ENCODE measurements at regions not wholly inside any gene's neighbourhood (a gene's known extent, or its start where the extent isn't known, plus 50 kb on each side); places are given as distances from the start of the nearest gene placed in this dataset.

GRCh38 chr14:71289536-71289935, 382.3 kb downstream of the PCNX1 start:
- no peaks in the 10 kb centered on the region for H3F3A ChIP-seq (ENCODE audit: insufficient read depth, low read length, poor library complexity, severe bottlenecking)
- H3K9me3 ChIP-seq (ENCODE audit: low read length) = no peaks in the 10 kb centered on the region
- no peaks in the 10 kb centered on the region for H4K20me1 ChIP-seq (ENCODE audit: insufficient read depth)
- H3K79me2 ChIP-seq (replicated peaks; ENCODE audit: insufficient read depth, low read length) = no peaks in the 10 kb centered on the region
- H3K27me3 ChIP-seq (ENCODE audit: insufficient read depth, low read depth, low read length) = no peaks in the 10 kb centered on the region
- no peaks in the 10 kb centered on the region for H3K9me2 ChIP-seq (ENCODE audit: insufficient read depth, low read length)
- no peak for TF ChIP-seq SMC3 (conservative IDR thresholded peaks at IDR 0.05; ENCODE audit: poor library complexity)
- no peak for TF ChIP-seq RAD21 (conservative IDR thresholded peaks at IDR 0.05)
- no peak for TF ChIP-seq TAF1 (IDR thresholded peaks at IDR 0.05; ENCODE audit: low read depth)
- TF ChIP-seq EP300 (conservative IDR thresholded peaks at IDR 0.05; ENCODE audit: poor library complexity, severe bottlenecking) = no peak
- TF ChIP-seq, protein P1, sequence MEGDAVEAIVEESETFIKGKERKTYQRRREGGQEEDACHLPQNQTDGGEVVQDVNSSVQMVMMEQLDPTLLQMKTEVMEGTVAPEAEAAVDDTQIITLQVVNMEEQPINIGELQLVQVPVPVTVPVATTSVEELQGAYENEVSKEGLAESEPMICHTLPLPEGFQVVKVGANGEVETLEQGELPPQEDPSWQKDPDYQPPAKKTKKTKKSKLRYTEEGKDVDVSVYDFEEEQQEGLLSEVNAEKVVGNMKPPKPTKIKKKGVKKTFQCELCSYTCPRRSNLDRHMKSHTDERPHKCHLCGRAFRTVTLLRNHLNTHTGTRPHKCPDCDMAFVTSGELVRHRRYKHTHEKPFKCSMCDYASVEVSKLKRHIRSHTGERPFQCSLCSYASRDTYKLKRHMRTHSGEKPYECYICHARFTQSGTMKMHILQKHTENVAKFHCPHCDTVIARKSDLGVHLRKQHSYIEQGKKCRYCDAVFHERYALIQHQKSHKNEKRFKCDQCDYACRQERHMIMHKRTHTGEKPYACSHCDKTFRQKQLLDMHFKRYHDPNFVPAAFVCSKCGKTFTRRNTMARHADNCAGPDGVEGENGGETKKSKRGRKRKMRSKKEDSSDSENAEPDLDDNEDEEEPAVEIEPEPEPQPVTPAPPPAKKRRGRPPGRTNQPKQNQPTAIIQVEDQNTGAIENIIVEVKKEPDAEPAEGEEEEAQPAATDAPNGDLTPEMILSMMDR (IDR thresholded peaks at IDR 0.05; ENCODE audit: poor library complexity, severe bottlenecking) = no peak
- no peak for TF ChIP-seq EZH2 (IDR thresholded peaks at IDR 0.05; ENCODE audit: borderline replicate concordance, insufficient read depth, low read length, poor library complexity, severe bottlenecking)
- TF ChIP-seq, protein P2, sequence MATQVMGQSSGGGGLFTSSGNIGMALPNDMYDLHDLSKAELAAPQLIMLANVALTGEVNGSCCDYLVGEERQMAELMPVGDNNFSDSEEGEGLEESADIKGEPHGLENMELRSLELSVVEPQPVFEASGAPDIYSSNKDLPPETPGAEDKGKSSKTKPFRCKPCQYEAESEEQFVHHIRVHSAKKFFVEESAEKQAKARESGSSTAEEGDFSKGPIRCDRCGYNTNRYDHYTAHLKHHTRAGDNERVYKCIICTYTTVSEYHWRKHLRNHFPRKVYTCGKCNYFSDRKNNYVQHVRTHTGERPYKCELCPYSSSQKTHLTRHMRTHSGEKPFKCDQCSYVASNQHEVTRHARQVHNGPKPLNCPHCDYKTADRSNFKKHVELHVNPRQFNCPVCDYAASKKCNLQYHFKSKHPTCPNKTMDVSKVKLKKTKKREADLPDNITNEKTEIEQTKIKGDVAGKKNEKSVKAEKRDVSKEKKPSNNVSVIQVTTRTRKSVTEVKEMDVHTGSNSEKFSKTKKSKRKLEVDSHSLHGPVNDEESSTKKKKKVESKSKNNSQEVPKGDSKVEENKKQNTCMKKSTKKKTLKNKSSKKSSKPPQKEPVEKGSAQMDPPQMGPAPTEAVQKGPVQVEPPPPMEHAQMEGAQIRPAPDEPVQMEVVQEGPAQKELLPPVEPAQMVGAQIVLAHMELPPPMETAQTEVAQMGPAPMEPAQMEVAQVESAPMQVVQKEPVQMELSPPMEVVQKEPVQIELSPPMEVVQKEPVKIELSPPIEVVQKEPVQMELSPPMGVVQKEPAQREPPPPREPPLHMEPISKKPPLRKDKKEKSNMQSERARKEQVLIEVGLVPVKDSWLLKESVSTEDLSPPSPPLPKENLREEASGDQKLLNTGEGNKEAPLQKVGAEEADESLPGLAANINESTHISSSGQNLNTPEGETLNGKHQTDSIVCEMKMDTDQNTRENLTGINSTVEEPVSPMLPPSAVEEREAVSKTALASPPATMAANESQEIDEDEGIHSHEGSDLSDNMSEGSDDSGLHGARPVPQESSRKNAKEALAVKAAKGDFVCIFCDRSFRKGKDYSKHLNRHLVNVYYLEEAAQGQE (IDR thresholded peaks at IDR 0.05; ENCODE audit: borderline replicate concordance) = no peak
- TF ChIP-seq MXI1 (conservative IDR thresholded peaks at IDR 0.05; ENCODE audit: poor library complexity, severe bottlenecking) = no peak
- TF ChIP-seq POLR2AphosphoS5 (IDR thresholded peaks at IDR 0.05) = no peak
- no peak overlapping the region for H3K9ac ChIP-seq (ENCODE audit: low read length)
- no peak overlapping the region for H3K4me2 ChIP-seq (ENCODE audit: low read length)
- no peaks in the 10 kb centered on the region for H3K36me3 ChIP-seq (ENCODE audit: insufficient read depth, low read length)
- no peak overlapping the region for H3K27ac ChIP-seq (ENCODE audit: low read length)
- H2AFZ ChIP-seq (ENCODE audit: low read depth, low read length) = no peak overlapping the region
- H3K4me3 ChIP-seq (ENCODE audit: low read length) = no peak overlapping the region

- H4K20me1 ChIP-seq (ENCODE audit: insufficient read depth) = no peaks in the 10 kb centered on the region
- H2AFZ ChIP-seq (ENCODE audit: low read depth, low read length) = no peak overlapping the region
- no peaks in the 10 kb centered on the region for H3K9me2 ChIP-seq (ENCODE audit: insufficient read depth, low read length)
- no peak overlapping the region for H3K4me3 ChIP-seq (ENCODE audit: low read length)
- H3K9ac ChIP-seq (ENCODE audit: low read length) = no peak overlapping the region
- no peaks in the 10 kb centered on the region for H3K36me3 ChIP-seq (ENCODE audit: insufficient read depth, low read length)
- no peak overlapping the region for H3K4me2 ChIP-seq (ENCODE audit: low read length)
- no peak for TF ChIP-seq EZH2 (IDR thresholded peaks at IDR 0.05; ENCODE audit: borderline replicate concordance, insufficient read depth, low read length, poor library complexity, severe bottlenecking)
- TF ChIP-seq EP300 (conservative IDR thresholded peaks at IDR 0.05; ENCODE audit: poor library complexity, severe bottlenecking) = no peak
- no peak for TF ChIP-seq POLR2AphosphoS5 (IDR thresholded peaks at IDR 0.05)
- TF ChIP-seq, protein P2 (IDR thresholded peaks at IDR 0.05; ENCODE audit: borderline replicate concordance) = no peak
- TF ChIP-seq SMC3 (conservative IDR thresholded peaks at IDR 0.05; ENCODE audit: poor library complexity) = no peak
- no peak for TF ChIP-seq MXI1 (conservative IDR thresholded peaks at IDR 0.05; ENCODE audit: poor library complexity, severe bottlenecking)
- TF ChIP-seq TAF1 (IDR thresholded peaks at IDR 0.05; ENCODE audit: low read depth) = no peak
- TF ChIP-seq RAD21 (conservative IDR thresholded peaks at IDR 0.05) = no peak
- TF ChIP-seq, protein P1 (IDR thresholded peaks at IDR 0.05; ENCODE audit: poor library complexity, severe bottlenecking) = no peak
- H3K9me3 ChIP-seq (ENCODE audit: low read length) = no peaks in the 10 kb centered on the region
- H3K79me2 ChIP-seq (replicated peaks; ENCODE audit: insufficient read depth, low read length) = no peaks in the 10 kb centered on the region
- H3K27me3 ChIP-seq (ENCODE audit: insufficient read depth, low read depth, low read length) = no peaks in the 10 kb centered on the region
- H3F3A ChIP-seq (ENCODE audit: insufficient read depth, low read length, poor library complexity, severe bottlenecking) = no peaks in the 10 kb centered on the region
- no peak overlapping the region for H3K27ac ChIP-seq (ENCODE audit: low read length)
Measured at GRCh38 chr14:71290301-71290700, 383.0 kb downstream of the PCNX1 start.
